GM18868 (cell line): ENCODE measurements at regions not wholly inside any gene's neighbourhood (a gene's known extent, or its start where the extent isn't known, plus 50 kb on each side); places are given as distances from the start of the nearest gene placed in this dataset.

Experiments used
- ATAC-seq: cut with Tn5 transposase; IDR thresholded peaks from one replicate; pipeline ENCODE4 v1.9.1; 2021; ENCODE audit warnings: mild to moderate bottlenecking, moderate library complexity; ENCODE audit not compliant: unreplicated experiment

- no peak for ATAC-seq
Observed at GRCh38 chr6:117165911-117166499, 99.4 kb upstream of the VGLL2 start.

- peak; percentile 44 for ATAC-seq
Observed at GRCh38 chr6:117167520-117168271, 97.7 kb upstream of the VGLL2 start.

- no peak for ATAC-seq
Observed at GRCh38 chr6:117168296-117169063, 96.9 kb upstream of the VGLL2 start.

GRCh38 chr6:117169064-117169665 lies 96.2 kb upstream of the VGLL2 start:
- no peak for ATAC-seq

GRCh38 chr6:117169781-117170281 lies 95.5 kb upstream of the VGLL2 start:
- ATAC-seq, result no peak

- ATAC-seq, result no peak
Observed at GRCh38 chr6:117174835-117175360, 90.5 kb upstream of the VGLL2 start.

- no peak for ATAC-seq
Observed at GRCh38 chr6:117188627-117189201, 76.6 kb upstream of the VGLL2 start.

- ATAC-seq, result no peak
Observed at GRCh38 chr6:117191009-117191408, 74.3 kb upstream of the VGLL2 start.

- no peak for ATAC-seq
Observed at GRCh38 chr6:117191448-117191847, 73.9 kb upstream of the VGLL2 start.

GRCh38 chr6:117194271-117194670 lies 71.1 kb upstream of the VGLL2 start:
- no peak for ATAC-seq

GRCh38 chr6:117194978-117195377 lies 70.4 kb upstream of the VGLL2 start:
- no peak for ATAC-seq

- ATAC-seq, result no peak
Observed at GRCh38 chr6:117195728-117196127, 69.6 kb upstream of the VGLL2 start.

DNA sequence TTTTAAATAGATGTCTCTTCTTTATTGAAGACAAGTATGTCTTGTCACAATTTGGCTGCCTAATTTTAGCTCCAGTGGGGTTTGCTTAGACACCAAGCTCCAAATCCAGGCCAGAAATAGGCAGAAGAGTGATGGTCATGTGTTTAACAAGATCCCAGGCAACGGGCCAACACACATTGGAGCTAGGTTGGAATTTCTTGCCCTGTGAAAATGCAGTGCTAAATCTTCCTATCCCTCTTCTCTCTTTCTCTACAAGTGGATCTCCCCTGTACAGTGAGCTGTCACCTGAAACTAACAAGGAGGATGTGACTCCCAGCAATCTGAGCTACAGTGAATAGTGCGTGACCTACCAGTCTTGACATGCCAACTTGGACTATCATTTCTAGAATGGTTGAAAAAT lies 65.3 kb upstream of the VGLL2 start:
- ATAC-seq, result no peak

DNA sequence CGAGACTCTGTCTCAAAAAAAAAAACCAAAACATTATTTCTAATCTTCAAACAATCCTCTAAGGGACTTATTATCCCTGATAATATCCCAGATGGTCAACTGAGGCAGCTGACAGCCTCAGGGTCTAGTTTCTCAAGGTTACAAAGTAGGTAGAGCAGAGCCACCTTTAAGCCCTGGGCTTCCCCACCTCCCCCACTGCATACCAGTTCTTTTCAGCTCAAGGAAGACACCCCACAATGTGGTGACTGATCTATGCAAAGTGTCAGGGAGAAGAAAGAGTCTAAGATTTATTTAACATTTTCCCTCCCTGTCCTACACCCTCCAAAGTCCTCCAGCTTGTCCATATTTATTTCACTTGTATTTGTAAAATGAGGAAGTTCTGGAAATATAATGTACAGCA lies 60.5 kb upstream of the VGLL2 start:
- ATAC-seq, result no peak

GRCh38 chr6:117205876-117206275 lies 59.5 kb upstream of the VGLL2 start:
- ATAC-seq, result no peak

DNA sequence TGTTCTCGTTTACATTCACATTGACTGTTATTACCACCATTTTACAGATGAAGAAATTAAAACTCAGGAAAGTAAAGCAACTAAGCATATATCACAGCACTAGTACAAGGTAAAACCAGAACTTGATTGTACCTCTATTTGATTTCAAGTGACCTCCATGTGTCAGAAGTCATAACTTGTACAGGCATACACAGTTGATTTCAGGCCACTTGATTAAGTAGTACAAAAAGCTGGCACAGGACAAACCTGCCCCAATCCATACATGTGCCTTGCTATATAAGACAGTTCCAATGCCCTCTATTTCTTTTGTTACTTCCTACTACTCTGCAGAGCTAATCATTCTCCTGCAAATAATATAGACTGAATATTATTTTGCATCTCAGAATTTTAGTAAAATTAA lies 58.8 kb upstream of the VGLL2 start:
- ATAC-seq, result no peak

DNA sequence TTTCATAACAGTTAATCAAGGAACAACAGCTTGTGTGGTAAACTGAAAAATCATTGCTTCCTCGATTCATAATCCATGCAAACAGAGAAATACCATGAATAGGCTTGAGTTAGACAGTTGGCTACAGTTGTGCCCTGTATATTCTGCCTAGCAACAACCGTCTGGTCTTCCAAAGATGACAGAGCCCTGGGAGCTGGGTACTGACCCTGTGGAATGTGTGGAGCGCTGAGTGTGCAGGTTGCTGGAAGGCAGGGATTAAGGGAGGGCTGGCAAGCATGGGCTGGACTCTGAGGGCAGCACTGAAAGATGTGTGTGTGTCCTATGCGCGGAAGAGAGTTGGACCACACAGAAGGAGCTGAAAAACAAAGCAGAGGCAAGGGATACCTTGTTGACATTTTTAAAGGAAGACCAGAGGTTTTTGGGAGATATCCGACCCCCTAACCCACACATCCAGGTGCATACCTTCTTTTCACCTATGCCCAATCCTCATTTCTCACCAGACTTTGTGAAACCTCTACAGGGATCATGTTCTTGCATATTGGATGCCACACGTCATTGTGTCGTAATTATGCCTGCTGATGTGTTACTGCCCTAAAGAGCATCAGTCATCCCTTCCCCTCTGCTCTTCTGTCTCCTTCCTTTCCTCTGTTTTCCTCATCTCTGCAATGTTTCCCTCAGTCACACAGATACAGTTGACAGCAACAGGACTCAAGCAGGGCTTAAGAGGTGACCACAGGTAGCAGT lies 58.2 kb upstream of the VGLL2 start:
- no peak for ATAC-seq

- no peak for ATAC-seq
Observed at GRCh38 chr6:117210279-117210678, 55.1 kb upstream of the VGLL2 start.

DNA sequence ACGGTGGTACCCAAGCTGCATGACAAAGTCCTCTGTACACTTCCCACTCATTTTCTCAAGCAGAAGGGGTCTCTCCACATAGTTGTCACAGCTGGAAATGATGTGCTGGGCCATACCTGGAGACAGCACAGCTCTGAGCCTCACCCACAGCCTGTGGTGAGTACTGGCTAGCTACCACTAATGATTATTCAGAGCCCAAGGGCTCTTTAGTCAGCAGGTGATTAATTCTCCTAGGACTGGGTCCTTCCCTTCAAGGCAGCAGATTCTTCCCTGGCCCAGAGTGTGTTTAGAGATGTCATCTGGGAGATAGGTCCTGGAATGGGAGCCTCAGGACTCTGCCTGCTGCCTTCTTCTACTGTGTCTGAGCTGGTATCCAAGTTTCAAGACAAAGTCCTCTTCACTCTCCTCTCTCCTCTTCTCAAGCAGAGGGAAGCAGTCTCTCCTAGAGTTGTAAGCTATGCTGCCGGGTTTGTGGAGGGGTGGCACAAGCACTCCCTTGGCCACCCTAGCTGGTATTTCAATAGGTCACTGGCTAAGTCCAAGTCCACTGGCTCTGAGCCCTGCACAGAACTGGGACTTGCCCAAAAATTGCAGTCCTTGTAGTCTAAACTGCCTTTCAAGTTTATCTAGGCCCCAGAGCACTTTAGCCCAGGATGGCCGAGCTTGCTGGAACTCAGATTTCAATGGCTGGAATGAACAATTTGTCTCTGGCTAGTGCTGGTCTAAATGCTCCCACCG lies 49.8 kb upstream of the VGLL2 start:
- ATAC-seq, result no peak
